ENCODE measurements at regions not wholly inside any gene's neighbourhood (a gene's known extent, or its start where the extent isn't known, plus 50 kb on each side); places are given as distances from the start of the nearest gene placed in this dataset.

GRCh38 chr6:9365378-9365777 lies 930.0 kb upstream of the SLC35B3 start:
- POLR2A ChIA-PET (ENCODE audit: low non-redundant PET), result no interaction called here

GRCh38 chr6:9361749-9362148 lies 926.4 kb upstream of the SLC35B3 start:
- BruUV-seq (replicated peaks), result no TSS peak
- POLR2A ChIA-PET (ENCODE audit: low non-redundant PET), result no interaction called here
- intact Hi-C loops (cut with micrococcal nuclease; ENCODE audit: unreplicated experiment), result no loop called here

More at GRCh38 chr6:9365378-9365777, 930.0 kb upstream of the SLC35B3 start:
- DNase-seq (ENCODE audit: low spot score), result no peak
- intact Hi-C loops (cut with micrococcal nuclease; ENCODE audit: unreplicated experiment), result no loop called here
- CTCF ChIA-PET, result no interaction called here
- H3K27me3 ChIP-seq (replicated peaks; ENCODE audit: insufficient read depth, low read depth, low read length, poor library complexity), result no peaks in the 10 kb centered on the region
- no peaks in the 10 kb centered on the region for H3K36me3 ChIP-seq (ENCODE audit: insufficient read depth, low read length, poor library complexity, severe bottlenecking)
- H3K4me3 ChIP-seq (ENCODE audit: low read depth, low read length, poor library complexity, severe bottlenecking), result no peak overlapping the region
- BruUV-seq (replicated peaks), result no TSS peak
- H3K4me1 ChIP-seq (ENCODE audit: insufficient read depth, low read length, poor library complexity, severe bottlenecking), result no peaks in the 10 kb centered on the region
- H3K27ac ChIP-seq (ENCODE audit: low read depth, low read length, poor library complexity, severe bottlenecking), result no peak overlapping the region
- H3K9me3 ChIP-seq (ENCODE audit: low read depth, low read length, poor library complexity, severe bottlenecking), result peaks cover 4% of the 10 kb centered on the region
- TF ChIP-seq CTCF (conservative IDR thresholded peaks at IDR 0.05; ENCODE audit: low read depth, low read length) (no peak), EZH2 (IDR thresholded peaks at IDR 0.05; ENCODE audit: borderline replicate concordance, low read depth, low read length, poor library complexity, severe bottlenecking) (no peak)

GRCh38 chr6:9360881-9361280 lies 925.5 kb upstream of the SLC35B3 start:
- Histone ChIP-seq H3K4me1 (ENCODE audit: insufficient read depth, low read length, poor library complexity, severe bottlenecking) (no peaks in the 10 kb centered on the region), H3K27me3 (replicated peaks; ENCODE audit: insufficient read depth, low read depth, low read length, poor library complexity) (no peaks in the 10 kb centered on the region), H3K36me3 (ENCODE audit: insufficient read depth, low read length, poor library complexity, severe bottlenecking) (no peaks in the 10 kb centered on the region), H3K4me3 (ENCODE audit: low read depth, low read length, poor library complexity, severe bottlenecking) (no peak overlapping the region), H3K9me3 (ENCODE audit: low read depth, low read length, poor library complexity, severe bottlenecking) (peaks cover 18% of the 10 kb centered on the region), H3K27ac (ENCODE audit: low read depth, low read length, poor library complexity, severe bottlenecking) (no peak overlapping the region)
- ChIA-PET POLR2A (ENCODE audit: low non-redundant PET) (no interaction called here), CTCF (no interaction called here)
- BruUV-seq (replicated peaks), result no TSS peak
- DNase-seq (ENCODE audit: low spot score), result no peak
- intact Hi-C loops (cut with micrococcal nuclease; ENCODE audit: unreplicated experiment), result no loop called here
- TF ChIP-seq CTCF (conservative IDR thresholded peaks at IDR 0.05; ENCODE audit: low read depth, low read length), result no peak
- no peak for TF ChIP-seq EZH2 (IDR thresholded peaks at IDR 0.05; ENCODE audit: borderline replicate concordance, low read depth, low read length, poor library complexity, severe bottlenecking)

More at GRCh38 chr6:9361749-9362148, 926.4 kb upstream of the SLC35B3 start:
- H3K9me3 ChIP-seq (ENCODE audit: low read depth, low read length, poor library complexity, severe bottlenecking), result peaks cover 18% of the 10 kb centered on the region
- no peak for TF ChIP-seq CTCF (conservative IDR thresholded peaks at IDR 0.05; ENCODE audit: low read depth, low read length)
- TF ChIP-seq EZH2 (IDR thresholded peaks at IDR 0.05; ENCODE audit: borderline replicate concordance, low read depth, low read length, poor library complexity, severe bottlenecking), result no peak
- no peaks in the 10 kb centered on the region for H3K36me3 ChIP-seq (ENCODE audit: insufficient read depth, low read length, poor library complexity, severe bottlenecking)
- no peak for DNase-seq (ENCODE audit: low spot score)
- H3K27ac ChIP-seq (ENCODE audit: low read depth, low read length, poor library complexity, severe bottlenecking), result no peak overlapping the region
- CTCF ChIA-PET, result no interaction called here
- no peaks in the 10 kb centered on the region for H3K4me1 ChIP-seq (ENCODE audit: insufficient read depth, low read length, poor library complexity, severe bottlenecking)
- no peaks in the 10 kb centered on the region for H3K27me3 ChIP-seq (replicated peaks; ENCODE audit: insufficient read depth, low read depth, low read length, poor library complexity)
- no peak overlapping the region for H3K4me3 ChIP-seq (ENCODE audit: low read depth, low read length, poor library complexity, severe bottlenecking)

Data from A673 (cell line).